OCI-LY1 (cell line): ENCODE measurements at regions not wholly inside any gene's neighbourhood (a gene's known extent, or its start where the extent isn't known, plus 50 kb on each side); places are given as distances from the start of the nearest gene placed in this dataset.

Experiments used
- EZH2 ChIP-seq: fragments of 200-600 bp; sonication (generic), shearing (Covaris generic); IDR thresholded peaks from 2 replicates; pipeline ENCODE4 v1.8.0; 2017; ENCODE audit warnings: borderline replicate concordance, mixed run types, mild to moderate bottlenecking, antibody characterized with exemption, low read length, moderate library complexity, mixed read lengths
- TF ChIP-seq, protein P1 (sequence below): fragments of 200-600 bp; sonication (generic), shearing (Covaris generic); IDR thresholded peaks from 2 replicates; pipeline ENCODE4 v1.5.1; 2017; ENCODE audit warnings: mild to moderate bottlenecking, antibody characterized with exemption, low read length, moderate library complexity, mixed read lengths

DNA sequence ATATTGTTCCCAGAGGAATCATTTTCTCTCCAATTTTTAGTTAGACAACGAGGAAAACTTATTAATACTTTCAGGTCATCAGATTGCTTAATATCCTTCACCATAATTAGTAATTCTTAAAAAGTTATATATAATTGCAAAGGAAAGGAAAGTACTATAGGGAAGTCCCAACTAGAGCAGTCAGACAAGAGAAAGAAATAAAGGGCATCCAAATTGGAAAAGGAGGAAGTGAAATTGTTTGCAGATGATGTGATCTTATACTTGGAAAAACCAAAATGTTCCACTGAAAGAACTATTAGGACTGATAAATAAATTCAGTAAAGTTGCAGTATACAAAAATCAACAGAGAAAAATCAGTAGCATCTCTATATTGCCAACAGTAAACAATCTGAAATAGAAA lies 223.5 kb upstream of the MEF2C start:
- TF ChIP-seq, protein P1, sequence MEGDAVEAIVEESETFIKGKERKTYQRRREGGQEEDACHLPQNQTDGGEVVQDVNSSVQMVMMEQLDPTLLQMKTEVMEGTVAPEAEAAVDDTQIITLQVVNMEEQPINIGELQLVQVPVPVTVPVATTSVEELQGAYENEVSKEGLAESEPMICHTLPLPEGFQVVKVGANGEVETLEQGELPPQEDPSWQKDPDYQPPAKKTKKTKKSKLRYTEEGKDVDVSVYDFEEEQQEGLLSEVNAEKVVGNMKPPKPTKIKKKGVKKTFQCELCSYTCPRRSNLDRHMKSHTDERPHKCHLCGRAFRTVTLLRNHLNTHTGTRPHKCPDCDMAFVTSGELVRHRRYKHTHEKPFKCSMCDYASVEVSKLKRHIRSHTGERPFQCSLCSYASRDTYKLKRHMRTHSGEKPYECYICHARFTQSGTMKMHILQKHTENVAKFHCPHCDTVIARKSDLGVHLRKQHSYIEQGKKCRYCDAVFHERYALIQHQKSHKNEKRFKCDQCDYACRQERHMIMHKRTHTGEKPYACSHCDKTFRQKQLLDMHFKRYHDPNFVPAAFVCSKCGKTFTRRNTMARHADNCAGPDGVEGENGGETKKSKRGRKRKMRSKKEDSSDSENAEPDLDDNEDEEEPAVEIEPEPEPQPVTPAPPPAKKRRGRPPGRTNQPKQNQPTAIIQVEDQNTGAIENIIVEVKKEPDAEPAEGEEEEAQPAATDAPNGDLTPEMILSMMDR: no peak
- no peak for TF ChIP-seq EZH2
